Frontal cortex (tissue), 3 donors: ENCODE measurements at regions not wholly inside any gene's neighbourhood (a gene's known extent, or its start where the extent isn't known, plus 50 kb on each side); places are given as distances from the start of the nearest gene placed in this dataset.

Experiments
- DNase-seq, 2 donors: peaks; one replicate each; pipeline ENCODE4 v3.0.0; 2012; ENCODE audit warnings: low spot score in 2 of 2
- FAIRE-seq: peaks from 2 replicates; lab custom pipeline; 2012; peaks lifted over from hg19 to GRCh38; lab: Jason Lieb, UNC
- donor health status: control.
- donor health status: control.
- donor health status: control.

GRCh38 chr1:13918862-13919261 is 218.9 kb downstream of the PRDM2 start:
- FAIRE-seq (no peak), DNase-seq (no peak)

GRCh38 chr1:13921190-13921589 is 221.2 kb downstream of the PRDM2 start:
- DNase-seq (no peak), FAIRE-seq (no peak)

GRCh38 chr1:13922466-13923110 is 222.6 kb downstream of the PRDM2 start:
- peak in 1 of 2 donors; percentile 24 for DNase-seq
- no peak for FAIRE-seq

GRCh38 chr1:13926556-13926955 is 226.6 kb downstream of the PRDM2 start:
- no peak for FAIRE-seq
- DNase-seq = no peak

GRCh38 chr1:13927736-13928135 is 227.7 kb downstream of the PRDM2 start:
- DNase-seq (no peak), FAIRE-seq (no peak)

GRCh38 chr1:13929313-13929712 is 229.3 kb downstream of the PRDM2 start:
- FAIRE-seq (no peak), DNase-seq (no peak)

GRCh38 chr1:13930151-13930550 is 230.2 kb downstream of the PRDM2 start:
- FAIRE-seq (no peak), DNase-seq (no peak)

GRCh38 chr1:13931226-13931625 is 231.2 kb downstream of the PRDM2 start:
- no peak for FAIRE-seq

GRCh38 chr1:13935336-13935735 is 235.3 kb downstream of the PRDM2 start:
- no peak for DNase-seq
- no peak for FAIRE-seq

More at GRCh38 chr1:13931226-13931625, 231.2 kb downstream of the PRDM2 start:
- no peak for DNase-seq

GRCh38 chr1:13941315-13941714 is 241.3 kb downstream of the PRDM2 start:
- FAIRE-seq = no peak

GRCh38 chr1:13943055-13943454 is 243.1 kb downstream of the PRDM2 start:
- no peak for DNase-seq
- no peak for FAIRE-seq

More at GRCh38 chr1:13941315-13941714, 241.3 kb downstream of the PRDM2 start:
- DNase-seq = no peak

GRCh38 chr1:13945856-13946255 is 245.9 kb downstream of the PRDM2 start:
- DNase-seq (no peak), FAIRE-seq (no peak)

GRCh38 chr1:13947658-13948057 is 247.7 kb downstream of the PRDM2 start:
- DNase-seq = no peak
- no peak for FAIRE-seq

- no peak for DNase-seq
- FAIRE-seq = no peak
Measured at GRCh38 chr1:13948396-13948795, 248.4 kb downstream of the PRDM2 start.

GRCh38 chr1:13948888-13949391 is 249.0 kb downstream of the PRDM2 start:
- FAIRE-seq (no peak), DNase-seq (no peak)

GRCh38 chr1:13949546-13949945 is 249.6 kb downstream of the PRDM2 start:
- DNase-seq (no peak), FAIRE-seq (no peak)

- FAIRE-seq = no peak
- DNase-seq = no peak
Measured at GRCh38 chr1:13950637-13951036, 250.6 kb downstream of the PRDM2 start.

GRCh38 chr1:13951793-13952751 is 252.1 kb downstream of the PRDM2 start:
- DNase-seq (no peak), FAIRE-seq (no peak)

- no peak for FAIRE-seq
- DNase-seq = no peak
Measured at GRCh38 chr1:13952985-13953384, 253.0 kb downstream of the PRDM2 start.

- FAIRE-seq = no peak
Measured at GRCh38 chr1:13956393-13956792, 256.4 kb downstream of the PRDM2 start.

More at GRCh38 chr1:13956393-13956792, 256.4 kb downstream of the PRDM2 start:
- no peak for DNase-seq
